ENCODE measurements at regions not wholly inside any gene's neighbourhood (a gene's known extent, or its start where the extent isn't known, plus 50 kb on each side); places are given as distances from the start of the nearest gene placed in this dataset.

DNA sequence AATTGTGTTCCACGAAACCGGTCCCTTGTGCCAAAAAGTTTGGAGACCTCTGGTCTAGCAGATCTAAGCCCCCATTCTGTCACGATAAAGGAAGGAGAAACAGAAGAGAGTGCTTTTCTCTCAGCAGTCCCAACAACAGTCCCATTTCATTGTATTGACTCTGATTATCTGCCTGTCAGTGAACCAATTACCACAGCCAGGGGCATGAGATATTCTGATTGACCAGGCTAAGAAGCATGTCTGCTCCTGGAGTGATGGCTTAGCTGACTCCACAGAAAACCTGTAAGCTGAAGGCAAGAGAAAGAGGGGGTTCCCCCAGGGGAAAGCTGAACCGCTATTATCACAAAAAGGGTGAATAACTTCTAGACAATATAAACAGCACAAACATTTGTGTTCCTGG is 765.4 kb downstream of the SORCS1 start:
- Histone ChIP-seq H3K27ac (no peak overlapping the region), H3K9me3 (no peaks in the 10 kb centered on the region), H3K4me3 (no peak overlapping the region), H3K36me3 (no peaks in the 10 kb centered on the region), H3K27me3 (no peaks in the 10 kb centered on the region), H3K4me1 (no peaks in the 10 kb centered on the region)
- no peak for DNase-seq
- no peak for TF ChIP-seq POLR2A (IDR thresholded peaks at IDR 0.05)
- TF ChIP-seq, protein P1, sequence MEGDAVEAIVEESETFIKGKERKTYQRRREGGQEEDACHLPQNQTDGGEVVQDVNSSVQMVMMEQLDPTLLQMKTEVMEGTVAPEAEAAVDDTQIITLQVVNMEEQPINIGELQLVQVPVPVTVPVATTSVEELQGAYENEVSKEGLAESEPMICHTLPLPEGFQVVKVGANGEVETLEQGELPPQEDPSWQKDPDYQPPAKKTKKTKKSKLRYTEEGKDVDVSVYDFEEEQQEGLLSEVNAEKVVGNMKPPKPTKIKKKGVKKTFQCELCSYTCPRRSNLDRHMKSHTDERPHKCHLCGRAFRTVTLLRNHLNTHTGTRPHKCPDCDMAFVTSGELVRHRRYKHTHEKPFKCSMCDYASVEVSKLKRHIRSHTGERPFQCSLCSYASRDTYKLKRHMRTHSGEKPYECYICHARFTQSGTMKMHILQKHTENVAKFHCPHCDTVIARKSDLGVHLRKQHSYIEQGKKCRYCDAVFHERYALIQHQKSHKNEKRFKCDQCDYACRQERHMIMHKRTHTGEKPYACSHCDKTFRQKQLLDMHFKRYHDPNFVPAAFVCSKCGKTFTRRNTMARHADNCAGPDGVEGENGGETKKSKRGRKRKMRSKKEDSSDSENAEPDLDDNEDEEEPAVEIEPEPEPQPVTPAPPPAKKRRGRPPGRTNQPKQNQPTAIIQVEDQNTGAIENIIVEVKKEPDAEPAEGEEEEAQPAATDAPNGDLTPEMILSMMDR (IDR thresholded peaks at IDR 0.05): no peak
- intact Hi-C loops (cut with DNase I; ENCODE audit: low total_unique reads): no loop called here

DNA sequence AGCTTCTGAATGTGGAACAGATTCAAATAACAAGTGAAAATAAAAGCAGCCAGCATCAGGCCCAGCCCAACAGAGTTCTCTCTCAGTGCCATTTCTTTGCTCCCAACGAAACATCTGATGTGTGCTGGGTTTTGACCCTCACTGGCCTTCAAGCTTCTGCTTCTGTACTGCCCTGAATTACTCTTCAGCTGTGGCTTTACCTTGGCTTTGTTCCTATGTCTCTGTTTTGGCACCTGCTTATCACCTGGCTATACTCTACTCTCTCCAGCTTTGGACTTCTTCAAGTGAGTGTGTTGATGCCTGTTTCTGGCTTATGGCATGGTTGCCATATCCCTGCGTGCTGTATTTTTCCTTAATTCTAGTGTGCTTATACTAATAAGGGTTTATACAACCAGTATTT is 768.3 kb downstream of the SORCS1 start:
- no peaks in the 10 kb centered on the region for H3K4me1 ChIP-seq
- no peak overlapping the region for H3K4me3 ChIP-seq
- H3K9me3 ChIP-seq: no peaks in the 10 kb centered on the region
- TF ChIP-seq, protein P1 (IDR thresholded peaks at IDR 0.05): no peak
- TF ChIP-seq POLR2A (IDR thresholded peaks at IDR 0.05): no peak
- DNase-seq: no peak
- no peak overlapping the region for H3K27ac ChIP-seq
- no peaks in the 10 kb centered on the region for H3K27me3 ChIP-seq
- intact Hi-C loops (cut with DNase I; ENCODE audit: low total_unique reads): no loop called here
- no peaks in the 10 kb centered on the region for H3K36me3 ChIP-seq

DNA sequence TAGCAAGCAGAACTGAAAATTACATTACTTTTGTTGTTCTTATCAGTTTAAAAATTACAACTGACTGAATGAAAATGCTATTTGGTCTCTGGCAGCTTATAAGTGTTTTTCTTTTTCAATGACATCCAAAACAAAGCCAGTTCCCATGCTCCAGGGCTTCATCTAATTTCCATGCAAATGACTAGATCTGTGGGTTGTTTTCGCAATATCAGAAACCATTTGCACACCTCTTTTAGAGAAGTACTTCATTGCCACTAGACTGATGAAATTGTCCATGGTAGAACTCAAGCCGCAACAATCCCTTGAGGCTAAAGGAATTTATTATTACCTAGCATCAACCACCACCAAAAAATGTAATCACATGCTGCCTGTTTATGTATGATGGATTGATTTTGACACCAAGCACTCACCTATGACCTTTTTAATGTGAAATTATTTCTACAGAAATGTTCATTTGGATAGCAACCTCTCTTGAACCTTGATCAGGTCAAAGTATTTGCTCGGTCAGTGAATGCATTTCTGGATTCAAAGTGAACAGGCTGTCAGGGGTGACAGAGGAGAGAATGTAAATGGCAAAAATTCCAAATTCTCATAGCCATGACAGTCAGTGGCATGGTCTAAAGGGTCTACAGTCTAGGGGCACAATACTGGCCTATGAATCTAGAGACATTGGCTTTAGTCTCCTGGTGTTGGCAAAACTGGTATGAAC is 769.3 kb downstream of the SORCS1 start:
- H3K27me3 ChIP-seq: no peaks in the 10 kb centered on the region
- no peak for DNase-seq

DNA sequence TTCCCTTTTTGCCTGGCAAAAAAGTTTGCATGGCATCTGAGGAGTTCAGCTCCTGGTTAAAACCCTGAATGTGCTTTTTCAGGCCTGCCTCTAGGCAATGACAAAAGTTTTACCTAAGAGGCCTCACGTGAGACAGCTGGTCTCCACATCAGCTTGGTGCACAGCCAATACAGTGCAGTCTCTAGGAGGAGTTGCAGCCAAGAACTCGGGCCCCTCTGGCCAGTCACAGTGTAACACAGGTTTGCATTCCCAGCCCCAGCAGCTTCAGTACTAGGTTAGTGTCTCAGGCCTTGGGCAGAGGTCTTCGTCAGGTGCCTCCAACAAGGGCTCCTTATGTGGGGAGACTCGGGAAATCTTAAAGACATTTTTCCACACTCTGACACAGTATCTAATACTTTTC is 771.7 kb downstream of the SORCS1 start:
- Histone ChIP-seq H3K4me3 (no peak overlapping the region), H3K9me3 (no peaks in the 10 kb centered on the region), H3K27ac (no peak overlapping the region), H3K36me3 (no peaks in the 10 kb centered on the region), H3K4me1 (no peaks in the 10 kb centered on the region), H3K27me3 (no peaks in the 10 kb centered on the region)
- intact Hi-C loops (cut with DNase I; ENCODE audit: low total_unique reads): no loop called here
- no peak for DNase-seq
- TF ChIP-seq, protein P1 (IDR thresholded peaks at IDR 0.05): no peak
- no peak for TF ChIP-seq POLR2A (IDR thresholded peaks at IDR 0.05)

More for the DNA sequence above, 769.3 kb downstream of the SORCS1 start:
- intact Hi-C loops (cut with DNase I; ENCODE audit: low total_unique reads): no loop called here
- H3K27ac ChIP-seq: no peak overlapping the region
- no peaks in the 10 kb centered on the region for H3K4me1 ChIP-seq
- H3K4me3 ChIP-seq: no peak overlapping the region
- no peaks in the 10 kb centered on the region for H3K9me3 ChIP-seq
- TF ChIP-seq POLR2A (IDR thresholded peaks at IDR 0.05): no peak
- TF ChIP-seq, protein P1 (IDR thresholded peaks at IDR 0.05): no peak
- H3K36me3 ChIP-seq: no peaks in the 10 kb centered on the region

DNA sequence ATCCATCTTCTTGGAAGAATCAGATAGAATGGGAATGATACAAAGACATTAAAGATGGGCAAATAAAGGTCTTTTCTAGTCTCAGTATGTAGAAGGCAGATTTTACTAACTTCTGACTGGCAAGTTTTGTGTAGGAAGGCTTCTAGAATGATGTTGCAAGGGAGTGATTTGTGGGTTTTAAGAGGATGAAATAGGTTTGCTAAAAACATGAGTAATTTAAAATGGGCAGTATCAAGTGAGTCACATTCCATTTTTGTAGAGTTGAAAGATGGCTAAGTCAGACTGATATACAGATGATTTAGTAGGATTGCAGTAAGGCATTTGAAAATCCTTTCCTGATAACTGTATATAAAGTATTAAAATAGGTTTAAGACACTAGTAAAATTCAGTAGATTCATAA is 777.4 kb downstream of the SORCS1 start:
- DNase-seq: no peak
- Histone ChIP-seq H3K27me3 (no peaks in the 10 kb centered on the region), H3K4me1 (no peaks in the 10 kb centered on the region), H3K9me3 (no peaks in the 10 kb centered on the region), H3K4me3 (no peak overlapping the region), H3K27ac (no peak overlapping the region), H3K36me3 (no peaks in the 10 kb centered on the region)
- TF ChIP-seq, protein P1 (IDR thresholded peaks at IDR 0.05): no peak
- intact Hi-C loops (cut with DNase I; ENCODE audit: low total_unique reads): no loop called here

All from uterus (tissue), 3 donors.